ENCODE measurements at regions not wholly inside any gene's neighbourhood (a gene's known extent, or its start where the extent isn't known, plus 50 kb on each side); places are given as distances from the start of the nearest gene placed in this dataset.

GRCh38 chr7:115346685-115347084 is 424.8 kb downstream of the MDFIC start:
- Histone ChIP-seq H2BK15ac (ENCODE audit: low read depth, low read length) (no peak overlapping the region), H3K4me1 (ENCODE audit: control insufficient read depth, insufficient read depth, low read length) (no peaks in the 10 kb centered on the region), H3K27ac (ENCODE audit: insufficient read depth, low read length) (no peak overlapping the region), H4K20me1 (ENCODE audit: insufficient read depth, low read length) (no peaks in the 10 kb centered on the region), H2BK5ac (ENCODE audit: low read depth, low read length, poor library complexity, severe bottlenecking) (no peak overlapping the region), H3K4me3 (ENCODE audit: insufficient read depth, low read depth, low read length) (no peak overlapping the region), H3K9ac (ENCODE audit: low read depth, low read length) (no peak overlapping the region), H4K8ac (ENCODE audit: low read depth in 2 of 2, low read length in 2 of 2) (no peak overlapping the region), H4K5ac (ENCODE audit: low read depth, low read length) (no peak overlapping the region), H3K14ac (replicated peaks; ENCODE audit: low read depth, low read length) (no peak overlapping the region), H2AK5ac (ENCODE audit: low read depth, low read length) (no peak overlapping the region), H3K56ac (ENCODE audit: extremely low read depth, insufficient read depth, low read length) (no peak overlapping the region), H3K9me3 (ENCODE audit: control insufficient read depth, insufficient read depth, low read length) (no peaks in the 10 kb centered on the region), H3K4ac (ENCODE audit: low read depth, low read length) (no peak overlapping the region), H2AFZ (replicated peaks; ENCODE audit: low read length, poor library complexity) (no peak overlapping the region), H2BK120ac (ENCODE audit: low read depth, low read length) (no peak overlapping the region), H3K79me1 (ENCODE audit: low read depth in 1 of 2, low read length in 2 of 2) (no peaks in the 10 kb centered on the region), H3K18ac (ENCODE audit: low read depth, low read length) (no peak overlapping the region), H3K36me3 (ENCODE audit: control insufficient read depth, insufficient read depth, low read length) (no peaks in the 10 kb centered on the region), H3K27me3 (ENCODE audit: control insufficient read depth, insufficient read depth, low read length) (no peaks in the 10 kb centered on the region), H3K9me1 (ENCODE audit: insufficient read depth, low read length) (no peaks in the 10 kb centered on the region), H3K4me2 (ENCODE audit: low read depth, low read length) (no peak overlapping the region), H2BK20ac (ENCODE audit: low read depth, low read length) (no peak overlapping the region), H4K91ac (ENCODE audit: insufficient read depth, low read depth, low read length) (no peak overlapping the region), H2AK9ac (replicated peaks; ENCODE audit: low read depth, low read length, poor library complexity) (no peak overlapping the region), H3K23ac (ENCODE audit: low read depth, low read length) (no peak overlapping the region)
- CTCF ChIA-PET = no interaction called here
- TF ChIP-seq RFX5 (IDR thresholded peaks at IDR 0.05; ENCODE audit: low read depth, low read length) (no peak), MAZ (IDR thresholded peaks at IDR 0.05; ENCODE audit: borderline replicate concordance, low read depth, low read length) (no peak), MXI1 (IDR thresholded peaks at IDR 0.05; ENCODE audit: borderline replicate concordance, low read depth, low read length) (no peak), CHD1 (IDR thresholded peaks at IDR 0.05; ENCODE audit: low read depth, low read length) (no peak), NFE2L2 (IDR thresholded peaks at IDR 0.05; ENCODE audit: low read depth, low read length) (no peak), RAD21 (IDR thresholded peaks at IDR 0.05; ENCODE audit: low read length) (no peak), POLR2A (IDR thresholded peaks at IDR 0.05; ENCODE audit: low read depth, low read length) (no peak), ELK1 (IDR thresholded peaks at IDR 0.05; ENCODE audit: borderline replicate concordance, low read depth, low read length) (no peak), SMC3 (IDR thresholded peaks at IDR 0.05; ENCODE audit: low read depth, low read length) (no peak)
- TF ChIP-seq, protein P1, sequence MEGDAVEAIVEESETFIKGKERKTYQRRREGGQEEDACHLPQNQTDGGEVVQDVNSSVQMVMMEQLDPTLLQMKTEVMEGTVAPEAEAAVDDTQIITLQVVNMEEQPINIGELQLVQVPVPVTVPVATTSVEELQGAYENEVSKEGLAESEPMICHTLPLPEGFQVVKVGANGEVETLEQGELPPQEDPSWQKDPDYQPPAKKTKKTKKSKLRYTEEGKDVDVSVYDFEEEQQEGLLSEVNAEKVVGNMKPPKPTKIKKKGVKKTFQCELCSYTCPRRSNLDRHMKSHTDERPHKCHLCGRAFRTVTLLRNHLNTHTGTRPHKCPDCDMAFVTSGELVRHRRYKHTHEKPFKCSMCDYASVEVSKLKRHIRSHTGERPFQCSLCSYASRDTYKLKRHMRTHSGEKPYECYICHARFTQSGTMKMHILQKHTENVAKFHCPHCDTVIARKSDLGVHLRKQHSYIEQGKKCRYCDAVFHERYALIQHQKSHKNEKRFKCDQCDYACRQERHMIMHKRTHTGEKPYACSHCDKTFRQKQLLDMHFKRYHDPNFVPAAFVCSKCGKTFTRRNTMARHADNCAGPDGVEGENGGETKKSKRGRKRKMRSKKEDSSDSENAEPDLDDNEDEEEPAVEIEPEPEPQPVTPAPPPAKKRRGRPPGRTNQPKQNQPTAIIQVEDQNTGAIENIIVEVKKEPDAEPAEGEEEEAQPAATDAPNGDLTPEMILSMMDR (conservative IDR thresholded peaks at IDR 0.05; ENCODE audit: low read depth, low read length) = no peak
- intact Hi-C loops (cut with micrococcal nuclease) (no loop called here), in situ Hi-C loops (cut with MboI; ENCODE audit: low sequenced_read_pairs) (no loop called here), dilution Hi-C loops (cut with HindIII; ENCODE audit: low sequenced_read_pairs, unreplicated experiment) (no loop called here)
- POLR2A ChIA-PET (ENCODE audit: unreplicated experiment) = no interaction called here
- WGBS, 2 experiments (ENCODE audit: extremely low coverage in 2 of 2, insufficient read length in 1 of 2) = no CpG with 5 or more reads among the region's 1 CpG
- ATAC-seq (ENCODE audit: low read depth) (no peak), DNase-seq (no peak)
- no TSS peak for BruUV-seq (replicated peaks)
